ENCODE measurements at regions not wholly inside any gene's neighbourhood (a gene's known extent, or its start where the extent isn't known, plus 50 kb on each side); places are given as distances from the start of the nearest gene placed in this dataset.

GRCh38 chr18:33837191-33837590 lies 259.2 kb downstream of the ASXL3 start:
- H3K27me3 ChIP-seq (ENCODE audit: insufficient read depth, low read depth, low read length): no peaks in the 10 kb centered on the region

DNA sequence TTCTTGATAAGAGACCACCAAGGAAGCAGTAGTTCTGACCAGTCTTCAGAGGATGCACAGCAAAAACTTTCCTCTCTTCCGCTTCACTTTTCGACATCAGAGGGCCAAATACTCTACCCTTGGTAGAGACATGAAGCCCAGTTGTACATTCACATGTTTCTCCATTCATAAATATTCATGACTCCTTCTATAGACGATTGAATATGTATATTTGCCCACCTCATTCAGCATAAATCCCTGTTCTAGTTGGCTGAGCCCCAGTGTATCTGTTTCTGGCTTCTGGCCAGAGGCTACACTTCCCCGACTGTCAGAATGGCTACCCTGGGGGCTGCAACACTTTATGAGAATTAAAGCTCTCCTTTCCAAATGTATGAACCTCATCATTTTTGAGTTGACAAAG lies 258.5 kb downstream of the ASXL3 start:
- TF ChIP-seq POLR2AphosphoS5 (IDR thresholded peaks at IDR 0.05): no peak
- TF ChIP-seq EP300 (conservative IDR thresholded peaks at IDR 0.05; ENCODE audit: poor library complexity, severe bottlenecking): no peak
- no peak for TF ChIP-seq RAD21 (conservative IDR thresholded peaks at IDR 0.05)
- TF ChIP-seq EZH2 (IDR thresholded peaks at IDR 0.05; ENCODE audit: borderline replicate concordance, insufficient read depth, low read length, poor library complexity, severe bottlenecking): no peak
- no peak for TF ChIP-seq TAF1 (IDR thresholded peaks at IDR 0.05; ENCODE audit: low read depth)
- TF ChIP-seq SMC3 (conservative IDR thresholded peaks at IDR 0.05; ENCODE audit: poor library complexity): no peak
- no peak for TF ChIP-seq REST (IDR thresholded peaks at IDR 0.05; ENCODE audit: borderline replicate concordance)
- no peak for TF ChIP-seq MXI1 (conservative IDR thresholded peaks at IDR 0.05; ENCODE audit: poor library complexity, severe bottlenecking)
- no peaks in the 10 kb centered on the region for H3K36me3 ChIP-seq (ENCODE audit: insufficient read depth, low read length)
- H3K9me2 ChIP-seq (ENCODE audit: insufficient read depth, low read length): no peaks in the 10 kb centered on the region
- no peaks in the 10 kb centered on the region for H3K27me3 ChIP-seq (ENCODE audit: insufficient read depth, low read depth, low read length)
- no peaks in the 10 kb centered on the region for H4K20me1 ChIP-seq (ENCODE audit: insufficient read depth)
- no peak overlapping the region for H3K4me2 ChIP-seq (ENCODE audit: low read length)
- no peaks in the 10 kb centered on the region for H3F3A ChIP-seq (ENCODE audit: insufficient read depth, low read length, poor library complexity, severe bottlenecking)
- H3K4me3 ChIP-seq (ENCODE audit: low read length): no peak overlapping the region
- H3K79me2 ChIP-seq (replicated peaks; ENCODE audit: insufficient read depth, low read length): no peaks in the 10 kb centered on the region
- no peak overlapping the region for H2AFZ ChIP-seq (ENCODE audit: low read depth, low read length)
- H3K9me3 ChIP-seq (ENCODE audit: low read length): no peaks in the 10 kb centered on the region
- H3K27ac ChIP-seq (ENCODE audit: low read length): no peak overlapping the region
- no peak overlapping the region for H3K9ac ChIP-seq (ENCODE audit: low read length)

More at GRCh38 chr18:33837191-33837590, 259.2 kb downstream of the ASXL3 start:
- Histone ChIP-seq H3K9me2 (ENCODE audit: insufficient read depth, low read length) (no peaks in the 10 kb centered on the region), H3K4me2 (ENCODE audit: low read length) (no peak overlapping the region), H3K4me3 (ENCODE audit: low read length) (no peak overlapping the region), H3K9ac (ENCODE audit: low read length) (no peak overlapping the region), H4K20me1 (ENCODE audit: insufficient read depth) (no peaks in the 10 kb centered on the region), H3K79me2 (replicated peaks; ENCODE audit: insufficient read depth, low read length) (no peaks in the 10 kb centered on the region), H3F3A (ENCODE audit: insufficient read depth, low read length, poor library complexity, severe bottlenecking) (no peaks in the 10 kb centered on the region), H3K27ac (ENCODE audit: low read length) (no peak overlapping the region), H2AFZ (ENCODE audit: low read depth, low read length) (no peak overlapping the region), H3K36me3 (ENCODE audit: insufficient read depth, low read length) (no peaks in the 10 kb centered on the region), H3K9me3 (ENCODE audit: low read length) (no peaks in the 10 kb centered on the region)
- TF ChIP-seq POLR2AphosphoS5 (IDR thresholded peaks at IDR 0.05) (no peak), MXI1 (conservative IDR thresholded peaks at IDR 0.05; ENCODE audit: poor library complexity, severe bottlenecking) (no peak)

DNA sequence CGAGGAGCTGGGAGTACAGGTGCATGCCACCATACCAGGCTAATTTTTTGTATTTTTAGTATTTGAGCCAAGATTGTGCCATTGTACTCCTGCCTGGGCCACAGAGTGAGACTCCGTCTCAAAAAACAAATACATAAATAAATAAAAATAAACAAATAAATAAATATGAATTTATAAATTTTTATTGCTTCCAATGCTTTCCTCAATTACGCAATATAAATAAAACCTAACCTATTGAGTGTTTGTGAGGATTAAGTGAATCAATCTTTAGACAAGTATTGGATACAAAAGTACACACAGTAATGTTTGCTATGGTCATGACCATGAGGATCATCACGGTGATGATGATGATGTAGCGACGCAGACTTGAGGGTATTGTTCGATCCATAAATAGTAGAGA lies 257.4 kb downstream of the ASXL3 start:
- H3K9me3 ChIP-seq (ENCODE audit: low read length): no peaks in the 10 kb centered on the region
- H3K9ac ChIP-seq (ENCODE audit: low read length): no peak overlapping the region
- no peak overlapping the region for H3K4me3 ChIP-seq (ENCODE audit: low read length)
- H3F3A ChIP-seq (ENCODE audit: insufficient read depth, low read length, poor library complexity, severe bottlenecking): no peaks in the 10 kb centered on the region
- no peaks in the 10 kb centered on the region for H3K79me2 ChIP-seq (replicated peaks; ENCODE audit: insufficient read depth, low read length)
- no peak overlapping the region for H2AFZ ChIP-seq (ENCODE audit: low read depth, low read length)
- no peak overlapping the region for H3K4me2 ChIP-seq (ENCODE audit: low read length)
- no peak overlapping the region for H3K27ac ChIP-seq (ENCODE audit: low read length)
- TF ChIP-seq REST (IDR thresholded peaks at IDR 0.05; ENCODE audit: borderline replicate concordance) (no peak), SMC3 (conservative IDR thresholded peaks at IDR 0.05; ENCODE audit: poor library complexity) (no peak), TAF1 (IDR thresholded peaks at IDR 0.05; ENCODE audit: low read depth) (no peak), MXI1 (conservative IDR thresholded peaks at IDR 0.05; ENCODE audit: poor library complexity, severe bottlenecking) (no peak), RAD21 (conservative IDR thresholded peaks at IDR 0.05) (no peak), POLR2AphosphoS5 (IDR thresholded peaks at IDR 0.05) (no peak), EZH2 (IDR thresholded peaks at IDR 0.05; ENCODE audit: borderline replicate concordance, insufficient read depth, low read length, poor library complexity, severe bottlenecking) (no peak), CTCF (IDR thresholded peaks at IDR 0.05; ENCODE audit: poor library complexity, severe bottlenecking) (no peak), EP300 (conservative IDR thresholded peaks at IDR 0.05; ENCODE audit: poor library complexity, severe bottlenecking) (no peak)
- no peaks in the 10 kb centered on the region for H3K27me3 ChIP-seq (ENCODE audit: insufficient read depth, low read depth, low read length)
- no peaks in the 10 kb centered on the region for H3K9me2 ChIP-seq (ENCODE audit: insufficient read depth, low read length)
- no peaks in the 10 kb centered on the region for H3K36me3 ChIP-seq (ENCODE audit: insufficient read depth, low read length)
- H4K20me1 ChIP-seq (ENCODE audit: insufficient read depth): no peaks in the 10 kb centered on the region

Data from neural cell (in vitro differentiated cells).